Activated naive CD4-positive, alpha-beta T cell treated with anti-CD3 and anti-CD28 coated beads for 36 hours (primary cell): ENCODE measurements at regions not wholly inside any gene's neighbourhood (a gene's known extent, or its start where the extent isn't known, plus 50 kb on each side); places are given as distances from the start of the nearest gene placed in this dataset.

Source experiments
- CTCF ChIA-PET: fragments of 350-600 bp; sonication (Branson Sonifier 250); formaldehyde crosslinking; loops from one replicate; lab custom pipeline; 2021; ENCODE audit warnings: antibody characterized with exemption; lab: Charles Lee
- DNase-seq: peaks from one replicate; pipeline ENCODE4 v3.0.0-alpha.2; 2020
- H3K27ac Mint-ChIP-seq: one replicate; pipeline ENCODE4 v1.8.0; 2021; ENCODE audit warnings: mild to moderate bottlenecking, mixed read lengths
- H3K27me3 Mint-ChIP-seq: one replicate; pipeline ENCODE4 v1.8.0; 2021; ENCODE audit warnings: low read depth, mixed read lengths
- H3K36me3 Mint-ChIP-seq: one replicate; pipeline ENCODE4 v1.8.0; 2021; ENCODE audit warnings: low read depth, mixed read lengths
- H3K4me1 Mint-ChIP-seq: one replicate; pipeline ENCODE4 v1.8.0; 2021; ENCODE audit warnings: low read depth, mixed read lengths
- H3K4me3 Mint-ChIP-seq: one replicate; pipeline ENCODE4 v1.8.0; 2021; ENCODE audit warnings: mild to moderate bottlenecking, moderate library complexity, mixed read lengths
- H3K9me3 Mint-ChIP-seq: one replicate; pipeline ENCODE4 v1.8.0; 2021; ENCODE audit warnings: mixed read lengths
- intact Hi-C: fragments of 100-400 bp; cut with micrococcal nuclease; formaldehyde crosslinking; loops from one replicate; pipeline ENCODE4 v1.15.1; 2023

DNA sequence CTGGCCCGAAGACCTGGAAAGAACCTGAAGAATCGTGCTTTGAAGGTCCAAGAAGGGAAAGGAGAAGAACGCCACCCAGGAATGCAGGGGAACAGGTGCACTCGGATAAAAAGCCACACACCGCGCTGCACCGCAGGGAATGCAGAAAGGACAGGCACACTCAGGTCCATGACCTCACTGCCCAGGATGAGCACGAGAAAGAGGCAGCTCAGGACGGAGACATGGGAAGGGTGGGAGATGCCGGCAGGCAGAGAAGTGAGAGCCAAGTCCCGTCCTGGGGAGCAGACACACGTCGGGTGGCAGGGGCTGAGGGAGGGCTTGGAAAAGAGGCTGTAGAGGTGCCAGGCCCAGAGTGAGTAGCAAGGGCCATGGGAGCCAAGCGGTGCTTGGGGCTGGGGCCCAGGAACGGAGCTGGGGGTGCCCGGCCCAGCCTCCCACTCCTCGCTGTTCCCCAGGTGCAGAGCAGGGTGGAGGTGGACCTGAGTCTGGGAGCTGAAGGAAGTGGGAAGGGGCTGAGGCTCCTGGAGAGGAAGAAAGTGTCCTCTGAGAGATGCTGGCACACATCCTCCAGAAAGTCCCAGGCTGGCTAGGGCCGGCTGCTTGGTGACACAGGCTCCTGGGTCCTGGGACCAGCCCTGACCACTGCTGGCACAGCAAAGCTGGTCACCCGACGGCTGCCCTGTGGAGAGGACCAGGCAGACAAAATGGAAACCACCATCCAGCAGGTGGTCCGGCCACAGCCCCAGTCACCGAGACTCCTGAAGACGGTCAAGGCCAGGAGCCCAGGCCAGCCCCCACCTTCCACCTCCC is 91.3 kb downstream of the PSMB1 start:
- no peak for DNase-seq
- Mint-ChIP-seq H3K4me3 (no peak overlapping the region), H3K27me3 (peaks cover 3% of the 10 kb centered on the region), H3K27ac (no peak overlapping the region), H3K4me1 (peaks cover 4% of the 10 kb centered on the region), H3K9me3 (peaks cover 3% of the 10 kb centered on the region), H3K36me3 (no peaks in the 10 kb centered on the region)
- CTCF ChIA-PET: interaction anchor here (0.9 kb wide), 1 partner anchor 68 kb away, joined by 3 read pairs; no protein-coding TSS in a partner anchor
- intact Hi-C loops: no loop called here

DNA sequence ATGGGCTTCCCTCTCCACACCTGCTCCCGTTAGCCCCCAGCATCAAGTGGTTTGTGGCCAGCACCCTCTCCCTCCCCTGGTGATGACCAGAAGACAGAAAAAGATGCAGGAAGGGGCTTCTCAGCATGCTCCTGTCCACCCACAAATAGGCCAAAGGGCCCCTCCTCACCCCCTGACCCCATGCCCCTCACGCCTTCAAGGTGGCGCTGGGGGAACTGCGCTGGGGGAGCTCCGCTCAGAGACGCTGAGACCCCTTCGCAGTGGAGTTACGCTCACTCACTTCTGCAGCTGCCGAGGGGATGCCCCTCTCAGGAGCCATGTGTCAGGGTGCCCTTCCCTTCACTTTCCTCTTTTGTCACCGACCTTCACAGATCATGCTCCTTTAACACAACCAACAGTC is 92.0 kb downstream of the PSMB1 start:
- H3K27me3 Mint-ChIP-seq: peaks cover 3% of the 10 kb centered on the region
- H3K36me3 Mint-ChIP-seq: no peaks in the 10 kb centered on the region
- intact Hi-C loops: no loop called here
- H3K27ac Mint-ChIP-seq: no peak overlapping the region
- DNase-seq: no peak
- H3K9me3 Mint-ChIP-seq: peaks cover 3% of the 10 kb centered on the region
- H3K4me1 Mint-ChIP-seq: peaks cover 4% of the 10 kb centered on the region
- CTCF ChIA-PET: no interaction called here
- no peak overlapping the region for H3K4me3 Mint-ChIP-seq

DNA sequence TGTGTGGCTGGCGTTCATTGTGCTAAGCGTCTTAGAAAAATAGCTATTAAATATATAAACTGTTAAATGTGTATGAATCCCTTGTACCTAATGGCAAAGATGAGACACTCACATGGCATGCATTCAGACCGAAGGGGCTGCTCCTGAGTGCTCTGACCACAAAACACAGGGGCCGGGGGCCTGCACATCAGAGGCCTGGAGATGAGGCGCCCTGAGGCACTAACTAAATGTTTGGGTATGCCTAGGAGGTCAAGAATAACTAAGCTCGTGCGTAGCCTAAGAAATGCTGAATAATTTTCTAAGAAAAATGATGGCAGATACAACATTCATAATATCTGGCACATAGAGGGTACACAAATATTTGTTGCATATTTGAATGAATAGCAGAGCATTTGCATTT is 92.5 kb downstream of the PSMB1 start:
- intact Hi-C loops: no loop called here
- H3K4me3 Mint-ChIP-seq: no peak overlapping the region
- H3K27ac Mint-ChIP-seq: no peak overlapping the region
- no peaks in the 10 kb centered on the region for H3K36me3 Mint-ChIP-seq
- H3K4me1 Mint-ChIP-seq: peaks cover 4% of the 10 kb centered on the region
- DNase-seq: no peak
- H3K27me3 Mint-ChIP-seq: peaks cover 3% of the 10 kb centered on the region
- CTCF ChIA-PET: no interaction called here
- no peaks in the 10 kb centered on the region for H3K9me3 Mint-ChIP-seq

DNA sequence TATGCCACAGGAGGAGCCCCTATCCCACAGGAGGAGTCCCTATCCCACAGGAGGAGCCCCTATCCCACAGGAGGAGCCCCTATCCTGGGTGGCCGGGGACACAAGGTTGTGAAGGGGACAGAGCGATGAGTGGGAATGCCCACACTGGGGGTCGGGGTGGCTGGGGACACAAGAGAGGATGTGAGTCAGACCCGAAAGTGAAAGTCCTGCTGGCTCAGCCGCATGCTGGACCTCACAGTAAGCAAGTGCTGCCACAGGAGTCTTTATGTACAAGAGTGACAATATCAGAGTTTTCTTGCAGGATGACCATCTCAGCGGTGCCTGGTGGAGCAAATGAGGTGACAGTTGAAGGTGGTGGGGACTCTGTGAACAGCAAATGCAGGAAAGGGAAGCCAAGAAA is 93.7 kb downstream of the PSMB1 start:
- intact Hi-C loops: no loop called here
- DNase-seq: peak; percentile 41
- Mint-ChIP-seq H3K27me3 (peaks cover 3% of the 10 kb centered on the region), H3K27ac (no peak overlapping the region), H3K4me1 (peaks cover 4% of the 10 kb centered on the region), H3K9me3 (no peaks in the 10 kb centered on the region), H3K36me3 (no peaks in the 10 kb centered on the region), H3K4me3 (no peak overlapping the region)
- CTCF ChIA-PET: no interaction called here

DNA sequence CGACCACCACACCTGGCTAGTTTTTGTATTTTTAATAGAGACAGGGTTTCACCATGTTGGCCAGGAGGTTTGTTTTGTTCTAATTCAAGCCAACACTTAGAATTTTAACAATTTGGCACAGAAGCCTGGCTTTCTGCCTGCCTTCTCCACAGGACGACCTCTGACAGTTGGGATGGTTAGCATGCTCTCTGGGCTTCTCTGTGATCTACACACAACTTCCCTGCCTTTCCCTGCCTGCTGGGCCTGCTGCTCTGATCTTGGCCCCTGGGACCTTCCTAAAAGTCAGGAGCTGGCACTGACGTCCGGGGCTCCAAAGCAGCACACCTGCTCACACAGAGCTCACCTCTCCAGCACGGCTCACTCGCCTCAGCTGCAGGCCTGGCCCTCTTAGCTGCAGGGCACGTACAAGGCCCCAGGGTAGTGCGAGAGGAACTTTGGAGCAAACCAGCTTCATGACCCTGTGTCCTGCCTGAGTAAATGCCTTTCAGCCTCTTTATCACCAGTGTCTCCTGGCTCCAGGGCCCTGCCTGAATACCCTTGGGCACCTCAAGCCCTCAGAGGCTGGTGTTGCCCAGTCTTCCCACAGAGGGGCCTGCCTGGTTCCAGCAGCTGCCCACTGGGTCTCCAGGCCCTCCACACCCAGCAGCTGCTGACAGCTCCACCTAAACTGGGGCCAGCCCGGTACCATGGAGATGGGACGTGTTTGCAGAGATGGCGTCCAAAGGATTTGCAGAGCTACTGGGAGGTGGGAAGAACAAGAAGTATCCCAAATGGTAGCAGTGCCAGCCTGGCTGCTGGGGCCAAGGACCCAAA is 96.0 kb downstream of the PSMB1 start:
- peaks cover 3% of the 10 kb centered on the region for H3K27me3 Mint-ChIP-seq

More for the DNA sequence above, 96.0 kb downstream of the PSMB1 start:
- CTCF ChIA-PET: no interaction called here
- Mint-ChIP-seq H3K4me1 (peaks cover 4% of the 10 kb centered on the region), H3K27ac (no peak overlapping the region), H3K36me3 (no peaks in the 10 kb centered on the region), H3K9me3 (no peaks in the 10 kb centered on the region), H3K4me3 (no peak overlapping the region)
- intact Hi-C loops: no loop called here
- no peak for DNase-seq
